ENCODE measurements at regions not wholly inside any gene's neighbourhood (a gene's known extent, or its start where the extent isn't known, plus 50 kb on each side); places are given as distances from the start of the nearest gene placed in this dataset.
A peak's percentile ranks its signal among the peaks of the same experiment; 100 is the strongest.

DNA sequence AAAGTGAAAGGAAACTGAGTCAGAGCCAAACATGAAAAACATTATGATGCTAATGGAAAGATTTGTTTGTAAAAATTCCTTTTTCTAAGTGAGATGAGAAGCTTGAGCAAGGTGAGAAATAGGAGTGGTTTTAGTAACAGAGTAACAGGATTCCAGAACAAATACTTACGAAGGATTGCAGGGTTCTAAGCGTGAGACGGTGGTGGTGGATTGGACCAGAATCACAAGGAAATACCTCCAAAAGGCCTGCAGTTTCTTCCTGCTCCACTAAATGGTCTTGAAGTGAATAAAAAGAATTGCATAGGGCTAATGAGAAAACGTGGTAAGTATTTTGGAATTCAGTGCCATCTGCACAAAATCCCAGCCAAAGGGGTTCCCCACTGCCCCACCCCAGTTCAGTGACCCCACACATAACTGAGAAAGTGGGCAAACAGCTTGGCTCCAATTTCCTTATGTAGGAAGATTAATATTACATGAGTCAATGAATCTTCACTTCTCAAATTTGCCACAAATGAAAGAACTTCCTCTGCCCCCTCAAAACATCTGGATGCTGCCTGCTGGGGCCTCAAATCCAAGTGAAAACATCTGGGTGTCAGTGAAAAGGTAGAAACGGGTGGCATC lies 283.8 kb upstream of the NR2F2 start:
- H3K4me1 ChIP-seq = peaks cover 4 to 11% of the 10 kb centered on the region in 2 donors
- intact Hi-C loops (cut with DNase I) = no loop called here
- TF ChIP-seq, protein P1, sequence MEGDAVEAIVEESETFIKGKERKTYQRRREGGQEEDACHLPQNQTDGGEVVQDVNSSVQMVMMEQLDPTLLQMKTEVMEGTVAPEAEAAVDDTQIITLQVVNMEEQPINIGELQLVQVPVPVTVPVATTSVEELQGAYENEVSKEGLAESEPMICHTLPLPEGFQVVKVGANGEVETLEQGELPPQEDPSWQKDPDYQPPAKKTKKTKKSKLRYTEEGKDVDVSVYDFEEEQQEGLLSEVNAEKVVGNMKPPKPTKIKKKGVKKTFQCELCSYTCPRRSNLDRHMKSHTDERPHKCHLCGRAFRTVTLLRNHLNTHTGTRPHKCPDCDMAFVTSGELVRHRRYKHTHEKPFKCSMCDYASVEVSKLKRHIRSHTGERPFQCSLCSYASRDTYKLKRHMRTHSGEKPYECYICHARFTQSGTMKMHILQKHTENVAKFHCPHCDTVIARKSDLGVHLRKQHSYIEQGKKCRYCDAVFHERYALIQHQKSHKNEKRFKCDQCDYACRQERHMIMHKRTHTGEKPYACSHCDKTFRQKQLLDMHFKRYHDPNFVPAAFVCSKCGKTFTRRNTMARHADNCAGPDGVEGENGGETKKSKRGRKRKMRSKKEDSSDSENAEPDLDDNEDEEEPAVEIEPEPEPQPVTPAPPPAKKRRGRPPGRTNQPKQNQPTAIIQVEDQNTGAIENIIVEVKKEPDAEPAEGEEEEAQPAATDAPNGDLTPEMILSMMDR (IDR thresholded peaks at IDR 0.05) = no peak
- no peaks in the 10 kb centered on the region for H3K9me3 ChIP-seq
- ATAC-seq (no peak), DNase-seq (no peak)
- H3K4me3 ChIP-seq = no peak overlapping the region
- H3K27ac ChIP-seq = no peak overlapping the region
- H3K27me3 ChIP-seq = peaks cover 0 to 5% of the 10 kb centered on the region in 2 donors
- H3K36me3 ChIP-seq = no peaks in the 10 kb centered on the region

DNA sequence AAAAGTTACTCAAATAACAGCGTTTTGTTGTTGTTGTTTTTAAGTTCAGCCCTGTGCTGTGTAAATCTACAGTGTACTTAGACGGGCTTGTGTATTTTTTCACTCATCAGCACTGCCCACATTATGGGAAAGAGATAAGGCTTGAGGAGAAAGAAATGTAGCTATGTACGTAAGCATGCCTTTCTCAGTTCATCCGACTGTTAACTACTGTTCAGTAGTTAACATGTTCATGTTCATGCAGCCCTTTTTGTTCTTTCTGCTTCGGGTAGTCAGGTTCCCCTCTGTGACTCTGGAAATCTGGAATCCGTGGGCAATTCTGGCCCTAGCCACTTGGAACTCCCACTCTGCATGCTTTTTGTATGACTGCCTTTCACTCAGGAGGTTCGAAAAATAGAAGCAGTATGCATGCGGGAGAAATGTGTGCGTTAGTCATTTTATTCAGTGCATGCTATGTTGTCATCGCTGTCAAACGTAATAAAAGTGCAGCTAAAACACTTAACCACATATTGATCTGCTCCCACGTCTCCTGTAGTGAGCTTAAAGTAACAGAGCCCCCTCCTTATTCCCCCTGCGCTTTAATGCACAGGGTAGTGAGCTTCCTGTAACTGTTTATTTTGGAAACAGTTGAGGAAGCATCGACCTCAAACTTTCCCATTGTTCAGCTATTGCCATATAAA lies 283.1 kb upstream of the NR2F2 start:
- intact Hi-C loops (cut with DNase I) = no loop called here
- DNase-seq = no peak
- peak; percentile 18 for ATAC-seq
- H3K36me3 ChIP-seq = no peaks in the 10 kb centered on the region
- TF ChIP-seq, protein P1 (IDR thresholded peaks at IDR 0.05) = no peak
- H3K4me3 ChIP-seq = no peak overlapping the region
- H3K27ac ChIP-seq = no peak overlapping the region
- no peaks in the 10 kb centered on the region for H3K9me3 ChIP-seq
- H3K4me1 ChIP-seq = peaks cover 5 to 9% of the 10 kb centered on the region in 2 donors
- H3K27me3 ChIP-seq = peaks cover 0 to 9% of the 10 kb centered on the region in 2 donors

DNA sequence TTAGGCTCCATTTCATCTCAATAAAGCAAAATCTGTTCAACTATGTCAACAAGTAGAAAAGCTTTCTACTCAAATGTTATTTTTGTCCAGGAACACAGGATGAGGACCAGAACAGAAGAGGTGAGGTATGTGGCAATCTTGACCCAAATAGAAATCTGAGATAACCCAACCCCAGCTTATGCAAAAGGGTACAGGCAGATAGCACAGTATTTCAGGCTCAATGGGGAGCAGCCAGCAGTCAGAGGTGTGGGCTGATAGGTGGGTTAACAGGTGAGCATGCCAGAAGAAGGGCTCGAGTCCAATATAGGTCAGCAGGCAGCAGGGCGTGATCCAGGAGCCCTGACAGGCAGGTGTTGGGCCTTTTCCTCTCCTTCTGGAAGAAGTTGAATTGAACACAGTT lies 281.2 kb upstream of the NR2F2 start:
- H3K4me3 ChIP-seq = no peak overlapping the region
- DNase-seq (no peak), ATAC-seq (peak; percentile 13)
- H3K9me3 ChIP-seq = no peaks in the 10 kb centered on the region
- peaks cover 17 to 18% of the 10 kb centered on the region in 2 donors for H3K4me1 ChIP-seq
- no peak overlapping the region for H3K27ac ChIP-seq
- TF ChIP-seq, protein P1 (IDR thresholded peaks at IDR 0.05) = no peak
- peaks cover 0 to 28% of the 10 kb centered on the region in 2 donors for H3K27me3 ChIP-seq
- intact Hi-C loops (cut with DNase I) = no loop called here
- no peaks in the 10 kb centered on the region for H3K36me3 ChIP-seq

DNA sequence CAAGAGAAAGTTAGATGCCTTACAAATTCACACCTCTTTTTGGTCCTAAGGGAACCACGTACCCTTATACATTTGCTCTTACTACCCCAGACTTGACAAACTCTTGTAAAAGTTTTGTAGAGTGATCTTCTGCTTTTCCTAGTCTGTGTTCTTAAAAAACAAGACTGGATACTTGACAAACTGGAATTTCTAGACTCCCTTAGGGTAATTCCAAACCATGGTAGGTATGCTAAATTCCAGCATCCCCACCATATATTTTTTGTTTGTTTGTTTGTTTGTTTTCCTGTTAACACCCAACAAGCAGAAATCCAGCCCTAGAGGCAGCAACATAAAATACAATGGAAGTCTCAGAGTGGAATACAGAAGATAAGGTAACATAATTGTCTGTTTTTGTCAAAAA lies 280.7 kb upstream of the NR2F2 start:
- no peaks in the 10 kb centered on the region for H3K36me3 ChIP-seq
- TF ChIP-seq, protein P1 (IDR thresholded peaks at IDR 0.05) = no peak
- no peaks in the 10 kb centered on the region for H3K9me3 ChIP-seq
- peaks cover 0 to 32% of the 10 kb centered on the region in 2 donors for H3K27me3 ChIP-seq
- intact Hi-C loops (cut with DNase I) = no loop called here
- no peak overlapping the region for H3K27ac ChIP-seq
- H3K4me1 ChIP-seq = peaks cover 17 to 18% of the 10 kb centered on the region in 2 donors
- DNase-seq = no peak
- H3K4me3 ChIP-seq = no peak overlapping the region
- ATAC-seq = no peak

DNA sequence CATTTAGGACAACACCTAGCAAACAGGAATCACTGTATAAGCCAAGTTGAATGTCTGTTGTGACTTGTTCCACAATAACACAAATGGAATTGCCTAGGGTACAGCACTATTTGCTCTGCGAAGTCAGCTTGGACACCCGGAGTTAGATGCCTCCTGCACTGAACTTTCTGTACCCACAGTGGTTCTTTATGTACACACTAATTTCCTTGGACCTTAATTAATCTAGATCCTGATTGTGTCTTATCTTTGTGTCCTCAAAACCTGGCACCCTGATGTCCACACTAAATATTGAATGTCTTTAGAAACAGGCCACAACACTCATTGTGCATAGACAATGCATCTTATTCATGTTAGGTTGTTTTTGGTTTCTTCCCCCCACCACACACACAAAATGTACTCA lies 278.9 kb upstream of the NR2F2 start:
- no peaks in the 10 kb centered on the region for H3K9me3 ChIP-seq
- peaks cover 0 to 34% of the 10 kb centered on the region in 2 donors for H3K27me3 ChIP-seq
- intact Hi-C loops (cut with DNase I) = no loop called here
- peaks cover 17 to 18% of the 10 kb centered on the region in 2 donors for H3K4me1 ChIP-seq
- DNase-seq (no peak), ATAC-seq (no peak)
- H3K27ac ChIP-seq = no peak overlapping the region
- TF ChIP-seq, protein P1 (IDR thresholded peaks at IDR 0.05) = no peak
- H3K36me3 ChIP-seq = no peaks in the 10 kb centered on the region
- H3K4me3 ChIP-seq = no peak overlapping the region
